Right ventricle myocardium inferior (tissue), 1 donor: ENCODE measurements at regions not wholly inside any gene's neighbourhood (a gene's known extent, or its start where the extent isn't known, plus 50 kb on each side); places are given as distances from the start of the nearest gene placed in this dataset.

ENCODE experiments used
- ATAC-seq: fragments of 200-7000 bp; cut with Tn5 transposase; one replicate; pipeline ENCODE4 v1.9.1; 2020; ENCODE audit warnings: mild to moderate bottlenecking, moderate library complexity
- DNase-seq: peaks from one replicate; pipeline ENCODE4 v3.0.0; 2021; ENCODE audit errors: missing footprints
- intact Hi-C: fragments of 100-400 bp; cut with DNase I; formaldehyde crosslinking; loops from one replicate; pipeline ENCODE4 v1.11.0; 2022
- donor health status: DM: no; HTN: yes; CAD: no; lungs with severe emphysema.

- DNase-seq: no peak
- peak; percentile 67 for ATAC-seq
- intact Hi-C loops: no loop called here
These were observed 151.1 kb downstream of the KLF12 start for GRCh38 chr13:73983109-73983508.

GRCh38 chr13:73981595-73981994, 152.6 kb downstream of the KLF12 start:
- no peak for DNase-seq
- intact Hi-C loops: no loop called here
- ATAC-seq: no peak

GRCh38 chr13:73975767-73976166, 158.4 kb downstream of the KLF12 start:
- ATAC-seq: no peak
- intact Hi-C loops: no loop called here

GRCh38 chr13:73974051-73974450, 160.2 kb downstream of the KLF12 start:
- no peak for DNase-seq
- intact Hi-C loops: no loop called here
- ATAC-seq: no peak

More at GRCh38 chr13:73975767-73976166, 158.4 kb downstream of the KLF12 start:
- no peak for DNase-seq

- DNase-seq (no peak), ATAC-seq (no peak)
- intact Hi-C loops: no loop called here
These were observed 161.0 kb downstream of the KLF12 start for GRCh38 chr13:73973156-73973555.

- no peak for ATAC-seq
- DNase-seq: no peak
- intact Hi-C loops: no loop called here
These were observed 161.7 kb downstream of the KLF12 start for GRCh38 chr13:73972545-73972944.

GRCh38 chr13:73971481-73971880, 162.7 kb downstream of the KLF12 start:
- no peak for DNase-seq
- intact Hi-C loops: no loop called here
- ATAC-seq: no peak

GRCh38 chr13:73970421-73971055, 163.7 kb downstream of the KLF12 start:
- ATAC-seq (no peak), DNase-seq (peak; percentile 34)
- intact Hi-C loops: no loop called here

- DNase-seq: no peak
- no peak for ATAC-seq
- intact Hi-C loops: no loop called here
These were observed 166.6 kb downstream of the KLF12 start for GRCh38 chr13:73967397-73968165.

GRCh38 chr13:73966331-73966730, 167.9 kb downstream of the KLF12 start:
- no peak for DNase-seq
- intact Hi-C loops: no loop called here

GRCh38 chr13:73962284-73962683, 171.9 kb downstream of the KLF12 start:
- ATAC-seq (no peak), DNase-seq (no peak)
- intact Hi-C loops: no loop called here

More at GRCh38 chr13:73966331-73966730, 167.9 kb downstream of the KLF12 start:
- peak; percentile 87 for ATAC-seq

- DNase-seq (no peak), ATAC-seq (no peak)
- intact Hi-C loops: no loop called here
These were observed 173.0 kb downstream of the KLF12 start for GRCh38 chr13:73961181-73961580.

- no peak for ATAC-seq
- intact Hi-C loops: no loop called here
- DNase-seq: no peak
These were observed 173.7 kb downstream of the KLF12 start for GRCh38 chr13:73960474-73960873.

- no peak for ATAC-seq
- intact Hi-C loops: loop anchor here (10.0 kb wide), 1 partner anchor 96 kb away; no protein-coding TSS in a partner anchor
These were observed 175.4 kb downstream of the KLF12 start for GRCh38 chr13:73958657-73959397.

GRCh38 chr13:73957889-73958288, 176.3 kb downstream of the KLF12 start:
- intact Hi-C loops: loop anchor here (10.0 kb wide), 1 partner anchor 97 kb away; no protein-coding TSS in a partner anchor
- ATAC-seq (no peak), DNase-seq (no peak)

More at GRCh38 chr13:73958657-73959397, 175.4 kb downstream of the KLF12 start:
- DNase-seq: no peak

- ATAC-seq (no peak), DNase-seq (no peak)
- intact Hi-C loops: loop anchor here (10.0 kb wide), 1 partner anchor 98 kb away; no protein-coding TSS in a partner anchor
These were observed 177.3 kb downstream of the KLF12 start for GRCh38 chr13:73956795-73957408.

- DNase-seq (no peak), ATAC-seq (no peak)
- intact Hi-C loops: loop anchor here (10.0 kb wide), 1 partner anchor 99 kb away; no protein-coding TSS in a partner anchor
These were observed 178.2 kb downstream of the KLF12 start for GRCh38 chr13:73955977-73956500.

GRCh38 chr13:73954808-73955207, 179.4 kb downstream of the KLF12 start:
- intact Hi-C loops: loop anchor here (10.0 kb wide), 1 partner anchor 100 kb away; no protein-coding TSS in a partner anchor
- ATAC-seq (no peak), DNase-seq (no peak)

- DNase-seq (no peak), ATAC-seq (no peak)
- intact Hi-C loops: loop anchor here (10.0 kb wide), 1 partner anchor 102 kb away; no protein-coding TSS in a partner anchor
These were observed 181.6 kb downstream of the KLF12 start for GRCh38 chr13:73952648-73953047.
